H1 (cell line): ENCODE measurements at regions not wholly inside any gene's neighbourhood (a gene's known extent, or its start where the extent isn't known, plus 50 kb on each side); places are given as distances from the start of the nearest gene placed in this dataset.

Experiments
- CHD2 ChIP-seq: IDR thresholded peaks from 2 replicates; pipeline ENCODE4 v1.6.1; 2012; ENCODE audit warnings: low read length, improper control_type of control experiment
- EZH2 ChIP-seq: fragments of 200-600 bp; sonication (generic); IDR thresholded peaks from 2 replicates; pipeline ENCODE4 v1.7.1; 2012; ENCODE audit warnings: low read depth, mild to moderate bottlenecking, moderate library complexity, low read length, inconsistent platforms; ENCODE audit not compliant: severe bottlenecking
- FOSL1 ChIP-seq: IDR thresholded peaks from 2 replicates; pipeline ENCODE4 v1.6.1; 2011; ENCODE audit warnings: mild to moderate bottlenecking, low read depth, low read length, moderate library complexity; ENCODE audit not compliant: insufficient read depth
- JUN ChIP-seq: IDR thresholded peaks from 2 replicates; pipeline ENCODE4 v1.6.1; 2011; ENCODE audit warnings: low read depth, mild to moderate bottlenecking, improper control_type of control experiment, low read length
- JUND ChIP-seq: IDR thresholded peaks from 2 replicates; pipeline ENCODE4 v1.6.1; 2011; ENCODE audit warnings: mild to moderate bottlenecking, improper control_type of control experiment, low read length
- PHF8 ChIP-seq: fragments of 200-600 bp; sonication (generic); conservative IDR thresholded peaks from 2 replicates; pipeline ENCODE4 v1.7.1; 2012; ENCODE audit warnings: low read depth, mild to moderate bottlenecking, inconsistent platforms, low read length, moderate library complexity
- POLR2A ChIP-seq, 2 experiments: IDR thresholded peaks; 1 replicate in 1 of 2; 2 replicates in 1 of 2; pipeline ENCODE4 v1.6.1; 2011; ENCODE audit warnings: low read depth in 2 of 2, low read length in 2 of 2, mild to moderate bottlenecking in 2 of 2; ENCODE audit errors: control extremely low read depth in 1 of 2
- POLR2AphosphoS5 ChIP-seq: IDR thresholded peaks from 2 replicates; pipeline ENCODE4 v1.6.1; 2011; ENCODE audit warnings: low read depth, low read length
- YY1 ChIP-seq: IDR thresholded peaks from 2 replicates; pipeline ENCODE4 v1.6.1; 2011; ENCODE audit warnings: low read depth, mild to moderate bottlenecking, low read length
- TF ChIP-seq, protein P1 (sequence below): IDR thresholded peaks from 2 replicates; pipeline ENCODE4 v1.6.1; 2012; ENCODE audit warnings: inconsistent platforms
- TF ChIP-seq, protein P2 (sequence below), 3 experiments: IDR thresholded peaks; 1 replicate in 2 of 3; 2 replicates in 1 of 3; pipeline versions ENCODE4 v1.5.1 to v1.6.1; 2011; ENCODE audit warnings: low read length in 3 of 3, mild to moderate bottlenecking in 3 of 3, inconsistent platforms in 2 of 3, low read depth in 1 of 3, moderate library complexity in 1 of 3; ENCODE audit not compliant: insufficient read depth in 1 of 3; ENCODE audit errors: control extremely low read depth in 1 of 3

DNA sequence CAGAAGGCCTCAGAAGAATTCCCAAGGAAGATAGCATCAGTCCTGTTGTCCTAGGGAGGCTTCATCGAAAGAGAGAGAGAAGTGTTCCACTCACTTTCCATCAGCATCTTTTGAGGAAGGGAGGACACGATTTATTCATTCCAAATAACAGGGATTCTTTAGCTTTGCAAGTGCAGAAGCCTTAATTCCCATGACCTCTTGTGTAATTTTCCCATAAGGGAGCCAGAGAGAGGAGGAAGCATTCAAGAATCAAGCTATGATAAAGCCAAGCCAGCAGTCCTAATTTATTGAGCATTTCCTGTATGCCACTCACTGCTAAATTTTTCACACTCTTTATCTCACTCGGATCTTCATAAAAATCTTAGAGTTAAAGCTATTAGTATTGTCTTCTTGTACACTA, 169.7 kb upstream of the MITF start:
- TF ChIP-seq FOSL1: no peak
- no peak for TF ChIP-seq JUND
- no peak for TF ChIP-seq POLR2AphosphoS5
- no peak for TF ChIP-seq EZH2
- TF ChIP-seq, protein P1, sequence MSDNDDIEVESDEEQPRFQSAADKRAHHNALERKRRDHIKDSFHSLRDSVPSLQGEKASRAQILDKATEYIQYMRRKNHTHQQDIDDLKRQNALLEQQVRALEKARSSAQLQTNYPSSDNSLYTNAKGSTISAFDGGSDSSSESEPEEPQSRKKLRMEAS: no peak
- TF ChIP-seq, protein P2, sequence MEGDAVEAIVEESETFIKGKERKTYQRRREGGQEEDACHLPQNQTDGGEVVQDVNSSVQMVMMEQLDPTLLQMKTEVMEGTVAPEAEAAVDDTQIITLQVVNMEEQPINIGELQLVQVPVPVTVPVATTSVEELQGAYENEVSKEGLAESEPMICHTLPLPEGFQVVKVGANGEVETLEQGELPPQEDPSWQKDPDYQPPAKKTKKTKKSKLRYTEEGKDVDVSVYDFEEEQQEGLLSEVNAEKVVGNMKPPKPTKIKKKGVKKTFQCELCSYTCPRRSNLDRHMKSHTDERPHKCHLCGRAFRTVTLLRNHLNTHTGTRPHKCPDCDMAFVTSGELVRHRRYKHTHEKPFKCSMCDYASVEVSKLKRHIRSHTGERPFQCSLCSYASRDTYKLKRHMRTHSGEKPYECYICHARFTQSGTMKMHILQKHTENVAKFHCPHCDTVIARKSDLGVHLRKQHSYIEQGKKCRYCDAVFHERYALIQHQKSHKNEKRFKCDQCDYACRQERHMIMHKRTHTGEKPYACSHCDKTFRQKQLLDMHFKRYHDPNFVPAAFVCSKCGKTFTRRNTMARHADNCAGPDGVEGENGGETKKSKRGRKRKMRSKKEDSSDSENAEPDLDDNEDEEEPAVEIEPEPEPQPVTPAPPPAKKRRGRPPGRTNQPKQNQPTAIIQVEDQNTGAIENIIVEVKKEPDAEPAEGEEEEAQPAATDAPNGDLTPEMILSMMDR (IDR thresholded peaks at IDR 0.05; ENCODE audit: control extremely low read depth in 1 of 3, insufficient read depth in 1 of 3, low read depth in 1 of 3, low read length in 3 of 3): no peak
- TF ChIP-seq CHD2: no peak
- TF ChIP-seq JUN: no peak
- TF ChIP-seq POLR2A (IDR thresholded peaks at IDR 0.05; ENCODE audit: control extremely low read depth in 1 of 2, low read depth in 2 of 2, low read length in 2 of 2): no peak
- no peak for TF ChIP-seq PHF8
- no peak for TF ChIP-seq YY1
